ENCODE measurements at regions not wholly inside any gene's neighbourhood (a gene's known extent, or its start where the extent isn't known, plus 50 kb on each side); places are given as distances from the start of the nearest gene placed in this dataset.
"Not testable (repeated sequence)": the region's sequence is repeated elsewhere in the genome, so short reads cannot be mapped to it uniquely, and the experiment has no call there.

DNA sequence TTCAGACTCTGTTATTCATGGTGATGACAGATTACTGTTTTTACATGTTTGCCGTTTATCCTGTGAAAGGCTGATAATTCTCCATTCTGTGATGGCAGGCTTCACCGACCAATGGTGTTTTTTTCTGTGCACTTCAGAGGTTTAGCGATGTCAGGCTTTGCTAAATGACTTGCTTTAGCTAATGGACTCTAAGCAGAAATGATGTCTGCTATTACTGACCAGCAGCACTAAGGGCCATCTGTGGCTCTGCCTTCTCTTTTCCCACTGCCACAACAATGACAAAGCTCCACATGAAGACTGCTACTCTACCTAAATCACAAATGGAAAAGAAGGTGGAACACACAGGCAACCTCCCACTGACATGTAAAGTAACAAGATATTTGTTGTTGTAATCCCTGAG is 68.4 kb upstream of the ALB start:
- TF ChIP-seq, protein P1, sequence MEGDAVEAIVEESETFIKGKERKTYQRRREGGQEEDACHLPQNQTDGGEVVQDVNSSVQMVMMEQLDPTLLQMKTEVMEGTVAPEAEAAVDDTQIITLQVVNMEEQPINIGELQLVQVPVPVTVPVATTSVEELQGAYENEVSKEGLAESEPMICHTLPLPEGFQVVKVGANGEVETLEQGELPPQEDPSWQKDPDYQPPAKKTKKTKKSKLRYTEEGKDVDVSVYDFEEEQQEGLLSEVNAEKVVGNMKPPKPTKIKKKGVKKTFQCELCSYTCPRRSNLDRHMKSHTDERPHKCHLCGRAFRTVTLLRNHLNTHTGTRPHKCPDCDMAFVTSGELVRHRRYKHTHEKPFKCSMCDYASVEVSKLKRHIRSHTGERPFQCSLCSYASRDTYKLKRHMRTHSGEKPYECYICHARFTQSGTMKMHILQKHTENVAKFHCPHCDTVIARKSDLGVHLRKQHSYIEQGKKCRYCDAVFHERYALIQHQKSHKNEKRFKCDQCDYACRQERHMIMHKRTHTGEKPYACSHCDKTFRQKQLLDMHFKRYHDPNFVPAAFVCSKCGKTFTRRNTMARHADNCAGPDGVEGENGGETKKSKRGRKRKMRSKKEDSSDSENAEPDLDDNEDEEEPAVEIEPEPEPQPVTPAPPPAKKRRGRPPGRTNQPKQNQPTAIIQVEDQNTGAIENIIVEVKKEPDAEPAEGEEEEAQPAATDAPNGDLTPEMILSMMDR (IDR thresholded peaks at IDR 0.05; ENCODE audit: low read depth, low read length) = no peak
- no peak for DNase-seq (ENCODE audit: low read depth in 2 of 2)
- no peak overlapping the region for H3K4me3 ChIP-seq (replicated peaks in 1 of 2; ENCODE audit: low read depth in 2 of 2, low read length in 2 of 2)

DNA sequence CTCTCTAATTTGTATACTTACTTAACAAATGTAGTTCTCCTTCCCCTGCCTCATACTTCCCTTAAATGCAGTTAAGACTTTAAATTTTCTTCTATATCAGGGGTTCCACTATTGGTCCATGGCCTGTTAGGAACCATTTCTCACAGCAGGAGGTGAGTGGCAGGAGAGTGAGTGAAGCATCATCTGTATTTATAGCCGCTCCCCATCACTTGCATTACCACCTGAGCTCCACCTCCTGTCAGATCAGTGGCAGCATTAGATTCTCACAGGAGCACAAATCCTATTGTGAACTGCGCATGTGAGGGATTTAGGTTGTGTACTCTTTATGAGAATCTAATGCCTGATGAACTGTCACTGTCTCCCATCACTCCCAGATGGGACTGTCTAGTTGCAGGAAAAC is 72.1 kb upstream of the ALB start:
- not testable (repeated sequence) for DNase-seq (ENCODE audit: low read depth in 2 of 2)

DNA sequence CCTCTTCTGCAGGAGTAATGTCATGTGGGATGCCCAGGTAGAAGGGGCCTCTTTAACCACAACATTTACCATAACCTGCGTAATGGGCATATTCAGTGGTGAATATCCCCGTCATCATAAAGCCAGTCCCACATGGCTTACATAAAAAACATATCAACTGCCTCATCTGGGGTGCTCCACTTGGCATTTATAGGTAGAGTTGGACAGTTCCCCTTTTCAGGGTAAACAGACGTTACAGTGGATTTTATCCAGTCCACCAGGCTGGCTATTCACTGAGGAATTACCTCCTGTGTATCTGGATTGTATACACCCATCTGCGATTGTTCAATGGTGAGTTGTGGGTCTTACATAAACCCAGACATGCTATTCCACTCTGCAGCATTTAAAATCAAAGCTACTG is 70.7 kb upstream of the ANKRD17 start:
- no peak for DNase-seq (ENCODE audit: low read depth in 2 of 2)
- TF ChIP-seq, protein P1 (IDR thresholded peaks at IDR 0.05; ENCODE audit: low read depth, low read length) = no peak
- H3K4me3 ChIP-seq (replicated peaks in 1 of 2; ENCODE audit: low read depth in 2 of 2, low read length in 2 of 2) = no peak overlapping the region

More for the DNA sequence above, 72.1 kb upstream of the ALB start:
- not testable (repeated sequence) for H3K4me3 ChIP-seq (replicated peaks in 1 of 2; ENCODE audit: low read depth in 2 of 2, low read length in 2 of 2)

DNA sequence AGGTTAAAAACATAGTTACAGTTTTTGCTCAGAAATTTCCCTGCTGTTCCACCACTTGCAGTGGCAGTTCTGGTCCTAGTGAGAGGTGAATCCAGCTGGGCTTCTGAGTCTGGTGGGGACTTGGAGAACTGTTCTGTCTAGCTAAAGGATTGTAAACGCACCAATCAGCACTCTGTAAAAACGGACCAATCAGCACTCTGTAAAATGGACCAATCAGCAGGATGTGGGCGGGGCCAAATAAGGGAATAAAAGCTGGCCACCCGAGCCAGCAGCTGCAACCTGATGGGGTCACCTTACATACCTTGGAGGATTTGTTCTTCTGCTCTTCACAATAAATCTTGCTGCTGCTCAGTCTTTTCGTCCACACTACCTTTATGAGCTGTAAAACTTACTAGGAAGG is 67.2 kb upstream of the ANKRD17 start:
- H3K4me3 ChIP-seq (replicated peaks in 1 of 2; ENCODE audit: low read depth in 2 of 2, low read length in 2 of 2); DNase-seq (ENCODE audit: low read depth in 2 of 2): not testable (repeated sequence)

DNA sequence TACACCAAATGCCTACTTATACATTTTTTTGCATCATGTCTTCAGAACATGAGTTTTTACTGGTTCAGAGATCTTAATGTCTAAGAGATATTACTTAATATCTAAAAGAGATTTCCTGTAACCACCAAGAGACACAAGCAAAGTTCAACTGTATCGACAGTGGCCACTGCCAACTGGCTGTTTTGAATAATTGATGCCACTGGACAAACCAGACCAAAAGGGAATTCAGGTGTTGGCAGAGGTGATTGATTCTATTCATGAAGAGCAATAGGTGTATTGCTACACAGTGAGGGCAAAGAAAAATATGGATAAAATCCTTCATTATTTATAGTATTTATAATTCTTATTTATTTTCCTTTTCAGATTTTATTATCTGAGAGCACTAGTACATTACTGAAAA is 58.5 kb upstream of the ANKRD17 start:
- H3K4me3 ChIP-seq (replicated peaks in 1 of 2; ENCODE audit: low read depth in 2 of 2, low read length in 2 of 2) = no peak overlapping the region
- no peak for DNase-seq (ENCODE audit: low read depth in 2 of 2)
- TF ChIP-seq, protein P1 (IDR thresholded peaks at IDR 0.05; ENCODE audit: low read depth, low read length) = no peak

DNA sequence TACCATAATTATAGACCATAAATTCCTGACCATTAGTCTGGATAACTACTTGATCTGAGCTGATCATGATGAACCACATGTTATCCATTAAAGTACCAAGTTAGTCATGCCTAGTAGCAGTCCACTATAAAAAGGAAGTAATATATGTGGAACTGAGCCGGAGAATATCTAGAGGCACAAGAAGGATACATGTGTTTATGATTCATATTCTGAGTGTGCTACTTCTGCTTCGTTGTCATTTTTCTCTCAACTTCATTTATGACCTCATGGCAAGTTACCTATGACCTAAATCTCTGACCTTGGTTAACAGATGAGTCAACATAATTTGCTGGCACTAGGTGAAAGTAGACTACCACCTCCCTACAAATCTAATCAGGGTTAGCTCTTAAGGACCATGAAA is 56.5 kb upstream of the ANKRD17 start:
- TF ChIP-seq, protein P1 (IDR thresholded peaks at IDR 0.05; ENCODE audit: low read depth, low read length) = no peak
- peak; percentile 13 to 70 for DNase-seq (ENCODE audit: low read depth in 2 of 2)
- no peak overlapping the region for H3K4me3 ChIP-seq (replicated peaks in 1 of 2; ENCODE audit: low read depth in 2 of 2, low read length in 2 of 2)

DNA sequence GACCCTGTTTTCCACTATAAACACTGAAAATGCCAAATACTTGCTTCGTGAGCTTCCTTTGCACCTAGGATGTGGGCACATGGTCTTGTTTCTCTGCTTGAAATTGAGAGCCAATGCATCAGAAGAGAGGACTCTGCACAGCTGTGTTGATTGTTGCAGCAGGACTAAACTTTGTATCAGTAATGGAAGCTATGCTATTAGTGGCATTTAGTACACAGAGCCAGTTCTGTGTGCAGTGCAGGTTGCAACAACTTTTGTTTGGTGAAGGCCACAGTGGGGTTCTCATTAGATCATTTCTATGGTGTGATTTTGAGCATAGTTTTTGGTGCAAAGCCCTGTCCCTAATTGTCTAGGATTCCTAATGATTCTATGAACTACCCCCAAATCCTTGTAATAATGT is 54.4 kb upstream of the ANKRD17 start:
- TF ChIP-seq, protein P1 (IDR thresholded peaks at IDR 0.05; ENCODE audit: low read depth, low read length) = no peak
- no peak for DNase-seq (ENCODE audit: low read depth in 2 of 2)
- H3K4me3 ChIP-seq (replicated peaks in 1 of 2; ENCODE audit: low read depth in 2 of 2, low read length in 2 of 2) = no peak overlapping the region

DNA sequence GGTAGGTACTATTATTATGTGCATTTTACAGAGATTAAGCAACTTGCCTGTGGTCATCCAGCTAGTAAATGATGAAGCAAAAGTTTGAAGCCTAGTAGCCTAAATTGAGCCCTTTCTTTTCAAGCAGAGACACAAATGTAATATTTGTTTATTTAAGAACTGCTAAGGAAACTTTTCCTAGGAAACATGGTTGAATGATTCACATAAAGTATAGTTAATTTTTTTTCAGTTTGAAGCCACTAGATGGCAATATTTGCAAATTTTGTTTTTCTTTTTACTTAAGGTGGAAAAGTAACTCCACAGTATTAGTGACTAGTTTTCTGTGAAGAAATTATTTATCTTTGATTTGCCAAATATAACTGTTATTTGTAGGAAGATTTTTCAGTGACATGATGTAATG is 52.8 kb upstream of the ANKRD17 start:
- TF ChIP-seq, protein P1 (IDR thresholded peaks at IDR 0.05; ENCODE audit: low read depth, low read length) = peak; percentile 10
- H3K4me3 ChIP-seq (replicated peaks in 1 of 2; ENCODE audit: low read depth in 2 of 2, low read length in 2 of 2) = no peak overlapping the region
- peak; percentile 57 to 73 for DNase-seq (ENCODE audit: low read depth in 2 of 2)

Data from cardiac fibroblast (primary cell).